Epithelial cell of esophagus (primary cell): ENCODE measurements at regions not wholly inside any gene's neighbourhood (a gene's known extent, or its start where the extent isn't known, plus 50 kb on each side); places are given as distances from the start of the nearest gene placed in this dataset.

Source experiments
- DNase-seq: peaks from one replicate; pipeline ENCODE4 v3.0.0; 2010; ENCODE audit warnings: low read depth
- H3K4me3 ChIP-seq: 2 replicates; pipeline ENCODE4 v1.5.1; 2011; ENCODE audit warnings: mild to moderate bottlenecking, low read length, control low read depth
- CTCF ChIP-seq: IDR thresholded peaks from 2 replicates; pipeline ENCODE4 v1.5.1; 2011; ENCODE audit warnings: low read depth, mild to moderate bottlenecking, low read length, control low read depth, inconsistent platforms; ENCODE audit not compliant: insufficient read depth; ENCODE audit errors: missing control alignments

GRCh38 chr10:118181021-118181420 lies 134.3 kb upstream of the RAB11FIP2 start:
- no peak overlapping the region for H3K4me3 ChIP-seq
- DNase-seq: no peak
- TF ChIP-seq CTCF: no peak

- H3K4me3 ChIP-seq: no peak overlapping the region
- no peak for TF ChIP-seq CTCF
- DNase-seq: no peak
Observed at GRCh38 chr10:118175148-118175547, 128.4 kb upstream of the RAB11FIP2 start.

- DNase-seq: no peak
- no peak for TF ChIP-seq CTCF
- H3K4me3 ChIP-seq: no peak overlapping the region
Observed at GRCh38 chr10:118173296-118173695, 126.6 kb upstream of the RAB11FIP2 start.

- no peak overlapping the region for H3K4me3 ChIP-seq
- DNase-seq: no peak
- no peak for TF ChIP-seq CTCF
Observed at GRCh38 chr10:118171861-118172260, 125.1 kb upstream of the RAB11FIP2 start.

GRCh38 chr10:118167056-118167700 lies 120.4 kb upstream of the RAB11FIP2 start:
- no peak for TF ChIP-seq CTCF
- no peak overlapping the region for H3K4me3 ChIP-seq
- DNase-seq: no peak

GRCh38 chr10:118163217-118163616 lies 116.5 kb upstream of the RAB11FIP2 start:
- H3K4me3 ChIP-seq: no peak overlapping the region
- no peak for TF ChIP-seq CTCF
- DNase-seq: peak; percentile 14
